ENCODE measurements at regions not wholly inside any gene's neighbourhood (a gene's known extent, or its start where the extent isn't known, plus 50 kb on each side); places are given as distances from the start of the nearest gene placed in this dataset.

- TF ChIP-seq GATA3 (IDR thresholded peaks at IDR 0.05; ENCODE audit: low read depth, low read length) (no peak), GATA2 (IDR thresholded peaks at IDR 0.05; ENCODE audit: low read depth, low read length) (no peak)
Measured at GRCh38 chr6:167662881-167663205, 163.9 kb upstream of the AFDN start.
